Gastrocnemius medialis (tissue), 4 donors: ENCODE measurements at regions not wholly inside any gene's neighbourhood (a gene's known extent, or its start where the extent isn't known, plus 50 kb on each side); places are given as distances from the start of the nearest gene placed in this dataset.

ENCODE experiments used
- ATAC-seq, 2 donors: fragments of 150-250 bp; one replicate each; pipeline ENCODE4 v1.9.1; 2016
- DNase-seq, 2 donors: peaks; one replicate each; pipeline ENCODE4 v3.0.0-alpha.2; 2019
- H3K27ac ChIP-seq, 4 donors: fragments of 200-600 bp; sonication (generic); 1 replicate in 1 of 4; 2 replicates in 3 of 4; pipeline ENCODE4 v1.5.1; 2016 to 2018; ENCODE audit warnings: mild to moderate bottlenecking in 2 of 4, moderate library complexity in 1 of 4
- H3K27me3 ChIP-seq, 3 donors: fragments of 200-600 bp; sonication (generic) in 2 of 3; 1 replicate in 1 of 3; 2 replicates in 2 of 3; pipeline versions ENCODE4 v1.5.1 to v1.6.0; 2016 to 2019; ENCODE audit warnings: mild to moderate bottlenecking in 1 of 3, moderate library complexity in 1 of 3
- H3K36me3 ChIP-seq, 2 donors: fragments of 200-600 bp; sonication (generic) in 1 of 2; one replicate each; pipeline ENCODE4 v1.5.1; 2017 to 2018
- H3K4me1 ChIP-seq, 2 donors: fragments of 200-600 bp; sonication (generic) in 1 of 2; one replicate each; pipeline ENCODE4 v1.5.1; 2016 to 2017; ENCODE audit warnings: mild to moderate bottlenecking in 2 of 2
- H3K4me3 ChIP-seq, 4 donors: fragments of 200-600 bp; sonication (generic) in 3 of 4; 1 replicate in 1 of 4; 2 replicates in 3 of 4; pipeline ENCODE4 v1.5.1; 2016 to 2019; ENCODE audit warnings: mild to moderate bottlenecking in 2 of 4
- H3K9me3 ChIP-seq, 3 donors: fragments of 200-600 bp; sonication (generic) in 2 of 3; 1 replicate in 1 of 3; 2 replicates in 2 of 3; pipeline ENCODE4 v1.5.1; 2016 to 2019
- POLR2A ChIP-seq, 2 donors: fragments of 450-650 bp; IDR thresholded peaks; one replicate each; pipeline ENCODE4 v1.6.1; 2017; ENCODE audit warnings: antibody characterized with exemption in 2 of 2, mild to moderate bottlenecking in 2 of 2, moderate library complexity in 2 of 2
- in situ Hi-C, 4 donors: fragments of 200-750 bp; cut with MboI; loops; one replicate each; pipeline versions ENCODE4 v1.15.0 to v1.8.0; 2017; ENCODE audit warnings: low sequenced_read_pairs in 4 of 4
- intact Hi-C: fragments of 100-400 bp; cut with DNase I; formaldehyde crosslinking; loops from one replicate; pipeline ENCODE4 v1.15.1; 2023; ENCODE audit warnings: low total_unique reads
- TF ChIP-seq, protein P1 (sequence below), 5 experiments: fragments of 450-650 bp in 3 of 5; fragments of 200-600 bp in 2 of 5; sonication (generic) in 2 of 5; IDR thresholded peaks in 4 of 5; conservative IDR thresholded peaks in 1 of 5; 1 replicate in 4 of 5; 2 replicates in 1 of 5; pipeline ENCODE4 v1.5.1; 2016 to 2019; ENCODE audit warnings: antibody characterized with exemption in 5 of 5, mild to moderate bottlenecking in 3 of 5, moderate library complexity in 3 of 5

- no peaks in the 10 kb centered on the region for H3K36me3 ChIP-seq
- in situ Hi-C loops (no loop called here), intact Hi-C loops (no loop called here)
- H3K4me1 ChIP-seq = peaks cover 0 to 4% of the 10 kb centered on the region in 2 donors
- TF ChIP-seq, protein P1, sequence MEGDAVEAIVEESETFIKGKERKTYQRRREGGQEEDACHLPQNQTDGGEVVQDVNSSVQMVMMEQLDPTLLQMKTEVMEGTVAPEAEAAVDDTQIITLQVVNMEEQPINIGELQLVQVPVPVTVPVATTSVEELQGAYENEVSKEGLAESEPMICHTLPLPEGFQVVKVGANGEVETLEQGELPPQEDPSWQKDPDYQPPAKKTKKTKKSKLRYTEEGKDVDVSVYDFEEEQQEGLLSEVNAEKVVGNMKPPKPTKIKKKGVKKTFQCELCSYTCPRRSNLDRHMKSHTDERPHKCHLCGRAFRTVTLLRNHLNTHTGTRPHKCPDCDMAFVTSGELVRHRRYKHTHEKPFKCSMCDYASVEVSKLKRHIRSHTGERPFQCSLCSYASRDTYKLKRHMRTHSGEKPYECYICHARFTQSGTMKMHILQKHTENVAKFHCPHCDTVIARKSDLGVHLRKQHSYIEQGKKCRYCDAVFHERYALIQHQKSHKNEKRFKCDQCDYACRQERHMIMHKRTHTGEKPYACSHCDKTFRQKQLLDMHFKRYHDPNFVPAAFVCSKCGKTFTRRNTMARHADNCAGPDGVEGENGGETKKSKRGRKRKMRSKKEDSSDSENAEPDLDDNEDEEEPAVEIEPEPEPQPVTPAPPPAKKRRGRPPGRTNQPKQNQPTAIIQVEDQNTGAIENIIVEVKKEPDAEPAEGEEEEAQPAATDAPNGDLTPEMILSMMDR (IDR thresholded peaks at IDR 0.05 in 4 of 5, conservative IDR thresholded peaks at IDR 0.05 in 1 of 5) = no peak
- TF ChIP-seq POLR2A (IDR thresholded peaks at IDR 0.05) = no peak
- DNase-seq (no peak), ATAC-seq (no peak)
- no peak overlapping the region for H3K4me3 ChIP-seq
- peak overlapping the region; percentile 26 to 69 (median 56) for H3K27ac ChIP-seq
- no peaks in the 10 kb centered on the region for H3K9me3 ChIP-seq
- H3K27me3 ChIP-seq = no peaks in the 10 kb centered on the region
Observed at GRCh38 chr2:12500899-12501298, 215.8 kb upstream of the TRIB2 start.

- Histone ChIP-seq H3K4me3 (no peak overlapping the region), H3K4me1 (peaks cover 0 to 4% of the 10 kb centered on the region in 2 donors), H3K36me3 (no peaks in the 10 kb centered on the region), H3K27ac (peak overlapping the region; percentile 26 to 69 (median 56)), H3K9me3 (no peaks in the 10 kb centered on the region), H3K27me3 (no peaks in the 10 kb centered on the region)
- no peak for TF ChIP-seq POLR2A (IDR thresholded peaks at IDR 0.05)
- TF ChIP-seq, protein P1 (IDR thresholded peaks at IDR 0.05 in 4 of 5, conservative IDR thresholded peaks at IDR 0.05 in 1 of 5) = no peak
- intact Hi-C loops = no loop called here
- in situ Hi-C loops = no loop called here
- peak; percentile 60 to 72 for ATAC-seq
- DNase-seq = peak; percentile 21 to 27
Observed at GRCh38 chr2:12501469-12502158, 215.1 kb upstream of the TRIB2 start.

DNA sequence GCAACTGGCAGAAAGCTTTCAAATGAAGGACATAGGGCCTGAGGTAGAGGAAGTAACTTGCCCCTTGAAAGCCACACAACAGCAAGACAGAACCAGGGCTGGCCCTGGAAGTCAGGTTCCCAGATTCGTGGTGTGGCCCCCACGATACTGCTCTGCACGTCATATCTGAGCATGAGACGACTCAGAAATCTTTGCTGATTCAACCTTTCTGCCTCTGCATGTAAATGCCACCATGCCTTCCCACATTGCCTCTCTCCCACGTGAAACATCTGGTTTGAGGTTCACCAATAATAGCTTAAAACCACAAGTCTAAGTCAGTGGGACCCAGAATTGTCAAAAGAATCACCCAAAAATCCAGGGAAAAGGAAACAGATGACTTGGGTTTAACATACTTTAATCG, 214.0 kb upstream of the TRIB2 start:
- no peak for TF ChIP-seq POLR2A (IDR thresholded peaks at IDR 0.05)
- TF ChIP-seq, protein P1 (IDR thresholded peaks at IDR 0.05 in 4 of 5, conservative IDR thresholded peaks at IDR 0.05 in 1 of 5) = no peak
- in situ Hi-C loops = no loop called here
- no peaks in the 10 kb centered on the region for H3K27me3 ChIP-seq
- ATAC-seq = no peak
- H3K36me3 ChIP-seq = no peaks in the 10 kb centered on the region
- peak overlapping the region in 1 of 4 donors; percentile 29 for H3K27ac ChIP-seq
- intact Hi-C loops = no loop called here
- no peaks in the 10 kb centered on the region for H3K9me3 ChIP-seq
- no peak overlapping the region for H3K4me3 ChIP-seq
- H3K4me1 ChIP-seq = peaks cover 0 to 4% of the 10 kb centered on the region in 2 donors
- no peak for DNase-seq

DNA sequence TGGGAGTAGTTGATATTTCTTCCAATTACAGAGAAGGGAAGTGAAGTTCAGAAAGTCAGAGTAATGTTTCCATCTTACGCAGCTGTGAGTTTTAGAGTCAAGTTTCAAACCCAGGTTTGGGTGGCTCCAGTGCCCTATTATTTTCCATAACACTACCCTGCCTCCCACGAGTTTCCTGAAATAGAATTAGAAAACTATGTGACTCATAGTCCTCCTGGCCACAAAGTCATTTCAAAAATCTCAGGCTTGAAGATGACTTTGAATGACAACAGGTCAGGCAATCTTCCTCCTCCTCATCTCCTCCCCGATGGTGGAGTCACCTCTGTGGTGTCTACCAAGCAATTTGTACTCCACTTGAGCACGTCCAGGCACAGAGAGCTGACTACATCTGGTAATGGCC, 212.3 kb upstream of the TRIB2 start:
- no peaks in the 10 kb centered on the region for H3K9me3 ChIP-seq
- ATAC-seq = no peak
- TF ChIP-seq POLR2A (IDR thresholded peaks at IDR 0.05) = no peak
- TF ChIP-seq, protein P1 (IDR thresholded peaks at IDR 0.05 in 4 of 5, conservative IDR thresholded peaks at IDR 0.05 in 1 of 5) = no peak
- no peak overlapping the region for H3K27ac ChIP-seq
- no peaks in the 10 kb centered on the region for H3K27me3 ChIP-seq
- in situ Hi-C loops (no loop called here), intact Hi-C loops (no loop called here)
- H3K4me3 ChIP-seq = no peak overlapping the region
- H3K4me1 ChIP-seq = peaks cover 0 to 4% of the 10 kb centered on the region in 2 donors
- DNase-seq = no peak
- no peaks in the 10 kb centered on the region for H3K36me3 ChIP-seq

DNA sequence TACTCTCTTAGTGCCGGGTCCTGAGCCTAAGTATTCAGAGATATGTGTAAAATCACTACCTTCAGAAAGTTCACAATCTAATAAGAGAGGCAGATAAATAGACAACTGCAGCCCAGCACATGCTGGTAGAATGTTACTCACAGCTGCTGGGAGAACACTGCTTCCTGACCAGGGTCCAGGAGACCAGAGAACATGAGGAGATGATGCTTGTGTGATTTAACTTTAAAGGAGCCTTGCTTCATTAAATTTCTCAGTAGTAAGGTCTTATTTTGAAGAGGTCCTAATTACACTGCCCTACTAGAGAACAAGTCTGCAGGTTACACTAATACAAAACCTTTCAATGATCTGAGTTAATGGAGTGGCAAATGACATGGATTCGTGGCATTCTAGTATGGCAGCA, 209.9 kb upstream of the TRIB2 start:
- ATAC-seq = no peak
- H3K4me1 ChIP-seq = peaks cover 0 to 2% of the 10 kb centered on the region in 2 donors
- H3K27me3 ChIP-seq = no peaks in the 10 kb centered on the region
- TF ChIP-seq, protein P1 (IDR thresholded peaks at IDR 0.05 in 4 of 5, conservative IDR thresholded peaks at IDR 0.05 in 1 of 5) = no peak
- no peak for TF ChIP-seq POLR2A (IDR thresholded peaks at IDR 0.05)
- DNase-seq = no peak
- in situ Hi-C loops = no loop called here
- H3K4me3 ChIP-seq = no peak overlapping the region
- no peak overlapping the region for H3K27ac ChIP-seq
- intact Hi-C loops = no loop called here
- no peaks in the 10 kb centered on the region for H3K36me3 ChIP-seq
- H3K9me3 ChIP-seq = no peaks in the 10 kb centered on the region
